ENCODE measurements at regions not wholly inside any gene's neighbourhood (a gene's known extent, or its start where the extent isn't known, plus 50 kb on each side); places are given as distances from the start of the nearest gene placed in this dataset.
A peak's percentile ranks its signal among the peaks of the same experiment; 100 is the strongest.

DNA sequence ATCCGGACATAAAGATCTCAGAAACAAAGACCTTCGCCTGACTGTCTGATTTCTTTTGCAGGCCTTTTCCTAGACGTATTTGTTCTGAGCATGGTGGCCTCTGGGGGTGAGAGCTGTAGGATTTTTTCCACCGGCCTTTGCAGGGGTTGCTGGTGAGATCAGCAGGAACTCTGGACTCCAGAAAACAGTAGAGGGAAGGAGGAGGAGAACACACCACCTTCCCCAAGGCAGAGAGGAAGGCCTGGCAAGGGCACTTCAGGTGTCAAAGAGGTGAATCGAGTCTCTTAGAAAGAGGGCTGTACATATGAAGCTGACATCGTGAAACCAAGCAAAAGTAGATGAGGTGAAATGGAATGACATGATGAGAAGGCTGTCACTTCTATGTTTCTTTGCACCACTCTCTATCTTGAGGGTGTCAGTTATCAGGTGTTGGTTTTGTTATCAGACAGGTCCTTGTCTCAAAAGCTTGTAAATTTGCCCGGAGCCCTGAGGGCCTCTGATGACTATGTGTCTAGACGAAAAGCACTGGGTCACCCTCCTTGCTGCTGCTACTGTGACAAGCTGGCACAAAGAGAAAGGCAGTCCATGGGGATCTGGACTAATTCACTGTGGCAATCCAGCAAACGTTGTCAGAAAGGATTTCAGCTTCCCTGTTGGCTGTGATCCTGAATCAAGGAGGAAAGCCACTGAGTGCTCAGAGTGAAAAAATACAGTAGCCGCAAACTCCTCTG, 91.3 kb upstream of the MAP3K7 start:
- Histone ChIP-seq H2BK15ac (ENCODE audit: low read length) (peak overlapping the region; percentile 73; the same call in 1 of the 2 replicates), H3K23ac (ENCODE audit: insufficient read length) (no peak overlapping the region), H3K23me2 (ENCODE audit: low read depth, low read length) (no peaks in the 10 kb centered on the region), H2BK5ac (ENCODE audit: low read depth, low read length) (peak overlapping the region; percentile 67; the same call in 1 of the 2 replicates), H3K79me2 (ENCODE audit: control insufficient read depth in 1 of 2, insufficient read depth in 2 of 2, low read length in 2 of 2) (no peaks in the 10 kb centered on the region), H3K4ac (replicated peaks; ENCODE audit: insufficient read length, low read depth, low read length) (no peak overlapping the region), H3K9ac (replicated peaks in 1 of 4; ENCODE audit: extremely low read depth in 1 of 4, low read depth in 3 of 4, low read length in 3 of 4) (no peak overlapping the region), H3K36me3 (ENCODE audit: control insufficient read depth in 2 of 4, insufficient read depth in 4 of 4, low read length in 3 of 4) (0 out of 8 replicates have a peak, but pooled peaks cover 0 to 2% (median 0%) of the 10 kb centered on the region in 4 experiments), H3K27ac (ENCODE audit: low read depth, low read length) (no peak overlapping the region), H4K20me1 (replicated peaks in 1 of 2; ENCODE audit: control insufficient read depth in 1 of 2, insufficient read depth in 2 of 2, low read length in 2 of 2) (no peaks in the 10 kb centered on the region), H3K4me3 (ENCODE audit: extremely low read depth in 1 of 4, insufficient read depth in 2 of 4, low read depth in 3 of 4, low read length in 4 of 4) (no peak overlapping the region), H3K9me3 (ENCODE audit: insufficient read depth in 2 of 2, low read depth in 1 of 2, low read length in 1 of 2) (no peaks in the 10 kb centered on the region), H3K14ac (ENCODE audit: insufficient read length) (no peak overlapping the region), H3K18ac (ENCODE audit: extremely low read depth, low read length) (peak overlapping the region; percentile 72; the same call in 1 of the 2 replicates), H2BK20ac (ENCODE audit: low read length) (peak overlapping the region; percentile 98), H3K4me1 (replicated peaks in 1 of 4; ENCODE audit: control insufficient read depth in 3 of 4, insufficient read depth in 4 of 4, low read length in 3 of 4) (peaks cover 0 to 16% (median 12%) of the 10 kb centered on the region in 4 experiments; a peak in 4 of 7 replicates), H2AFZ (ENCODE audit: low read length) (no peak overlapping the region), H3K27me3 (replicated peaks in 1 of 4; ENCODE audit: control insufficient read depth in 3 of 4, extremely low read depth in 1 of 4, insufficient read depth in 3 of 4, low read length in 3 of 4) (no peaks in the 10 kb centered on the region), H4K91ac (replicated peaks; ENCODE audit: insufficient read length, low read length) (no peak overlapping the region), H4K5ac (ENCODE audit: insufficient read length, low read depth, low read length) (no peak overlapping the region), H3K56ac (replicated peaks; ENCODE audit: insufficient read length, low read depth, low read length) (no peak overlapping the region), H2BK12ac (ENCODE audit: low read depth, low read length) (peak overlapping the region; percentile 51; the same call in 1 of the 2 replicates), H3K79me1 (ENCODE audit: low read depth, low read length) (no peaks in the 10 kb centered on the region), H2BK120ac (replicated peaks; ENCODE audit: low read depth, low read length) (no peak overlapping the region), H4K8ac (ENCODE audit: extremely low read depth, insufficient read depth, low read length) (no peak overlapping the region), H2AK5ac (ENCODE audit: low read depth, low read length) (peak overlapping the region; percentile 7; the same call in 1 of the 2 replicates), H3K4me2 (ENCODE audit: insufficient read depth in 1 of 2, low read depth in 2 of 2, low read length in 2 of 2) (no peak overlapping the region)
- POLR2A ChIA-PET (ENCODE audit: partially characterized antibody) = no interaction called here
- DNase-seq (ENCODE audit: low read depth in 1 of 2, low spot score in 2 of 2) (no peak), FAIRE-seq (no peak)
- CTCF ChIA-PET (ENCODE audit: partially characterized antibody) = no interaction called here
- WGBS, 2 experiments (ENCODE audit: extremely low coverage in 1 of 2, insufficient coverage in 1 of 2, insufficient read length in 1 of 2, insufficient replicate concordance in 2 of 2, low coverage in 1 of 2, low lambda C conversion rate in 2 of 2, missing lambda C conversion rate in 1 of 2) = 85% methylated on average over 10 of the region's 10 CpGs; no CpG with 5 or more reads in 1 of the 2 experiments
- TF ChIP-seq KDM5A (IDR thresholded peaks at IDR 0.05; ENCODE audit: low read length) (no peak), NRF1 (IDR thresholded peaks at IDR 0.05; ENCODE audit: low read depth, low read length) (no peak), TBP (IDR thresholded peaks at IDR 0.05; ENCODE audit: low read depth, low read length) (no peak), SRF (IDR thresholded peaks at IDR 0.05; ENCODE audit: low read depth, low read length) (no peak), FOSL1 (IDR thresholded peaks at IDR 0.05; ENCODE audit: insufficient read depth, low read depth, low read length) (no peak), TAF7 (optimal IDR thresholded peaks at IDR 0.05; ENCODE audit: borderline replicate concordance, low read depth, low read length) (no peak), KDM1A (IDR thresholded peaks at IDR 0.05; ENCODE audit: borderline replicate concordance, low read length) (no peak), BACH1 (IDR thresholded peaks at IDR 0.05; ENCODE audit: low read length) (no peak), SP4 (IDR thresholded peaks at IDR 0.05; ENCODE audit: low read length) (no peak), CHD1 (IDR thresholded peaks at IDR 0.05; ENCODE audit: low read depth, low read length) (no peak), CREB1 (IDR thresholded peaks at IDR 0.05) (no peak)
- TF ChIP-seq, protein P1, sequence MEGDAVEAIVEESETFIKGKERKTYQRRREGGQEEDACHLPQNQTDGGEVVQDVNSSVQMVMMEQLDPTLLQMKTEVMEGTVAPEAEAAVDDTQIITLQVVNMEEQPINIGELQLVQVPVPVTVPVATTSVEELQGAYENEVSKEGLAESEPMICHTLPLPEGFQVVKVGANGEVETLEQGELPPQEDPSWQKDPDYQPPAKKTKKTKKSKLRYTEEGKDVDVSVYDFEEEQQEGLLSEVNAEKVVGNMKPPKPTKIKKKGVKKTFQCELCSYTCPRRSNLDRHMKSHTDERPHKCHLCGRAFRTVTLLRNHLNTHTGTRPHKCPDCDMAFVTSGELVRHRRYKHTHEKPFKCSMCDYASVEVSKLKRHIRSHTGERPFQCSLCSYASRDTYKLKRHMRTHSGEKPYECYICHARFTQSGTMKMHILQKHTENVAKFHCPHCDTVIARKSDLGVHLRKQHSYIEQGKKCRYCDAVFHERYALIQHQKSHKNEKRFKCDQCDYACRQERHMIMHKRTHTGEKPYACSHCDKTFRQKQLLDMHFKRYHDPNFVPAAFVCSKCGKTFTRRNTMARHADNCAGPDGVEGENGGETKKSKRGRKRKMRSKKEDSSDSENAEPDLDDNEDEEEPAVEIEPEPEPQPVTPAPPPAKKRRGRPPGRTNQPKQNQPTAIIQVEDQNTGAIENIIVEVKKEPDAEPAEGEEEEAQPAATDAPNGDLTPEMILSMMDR (IDR thresholded peaks at IDR 0.05; ENCODE audit: control extremely low read depth in 1 of 3, insufficient read depth in 1 of 3, low read depth in 1 of 3, low read length in 3 of 3) = no peak

All from H1 (cell line).